Fibroblast of lung (primary cell): ENCODE measurements at regions not wholly inside any gene's neighbourhood (a gene's known extent, or its start where the extent isn't known, plus 50 kb on each side); places are given as distances from the start of the nearest gene placed in this dataset.

ENCODE experiments used
- EZH2 ChIP-seq: IDR thresholded peaks from 2 replicates; pipeline ENCODE4 v1.5.1; 2012; ENCODE audit warnings: low read length, control low read depth, mild to moderate bottlenecking; ENCODE audit errors: missing control alignments
- TF ChIP-seq, protein P1 (sequence below), 2 donors: IDR thresholded peaks in 1 of 2; conservative IDR thresholded peaks in 1 of 2; 1 replicate in 1 of 2; 2 replicates in 1 of 2; pipeline ENCODE4 v1.5.1; 2011 to 2012; ENCODE audit warnings: low read length in 2 of 2, control low read depth in 1 of 2, inconsistent platforms in 1 of 2, low read depth in 1 of 2, mild to moderate bottlenecking in 1 of 2

DNA sequence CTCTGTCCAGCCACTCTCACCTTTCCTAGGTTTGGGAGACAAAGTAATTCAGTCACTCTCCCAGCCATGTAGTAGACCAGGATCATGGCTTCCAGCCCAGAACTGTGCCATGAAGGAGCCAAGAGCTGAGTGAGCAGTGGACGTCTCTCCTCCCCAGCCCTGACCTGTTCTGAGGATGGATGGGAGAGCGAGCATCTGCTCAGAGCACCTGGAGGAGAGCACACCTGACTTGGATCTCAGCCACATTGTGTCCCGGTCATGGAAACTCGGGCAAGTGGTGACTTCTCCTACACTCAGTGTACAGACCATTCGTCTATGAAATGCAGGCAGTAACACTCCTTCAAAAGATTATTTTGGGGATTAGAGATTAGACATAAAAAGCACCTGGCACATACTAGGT lies 299.7 kb downstream of the TNS1 start:
- TF ChIP-seq, protein P1, sequence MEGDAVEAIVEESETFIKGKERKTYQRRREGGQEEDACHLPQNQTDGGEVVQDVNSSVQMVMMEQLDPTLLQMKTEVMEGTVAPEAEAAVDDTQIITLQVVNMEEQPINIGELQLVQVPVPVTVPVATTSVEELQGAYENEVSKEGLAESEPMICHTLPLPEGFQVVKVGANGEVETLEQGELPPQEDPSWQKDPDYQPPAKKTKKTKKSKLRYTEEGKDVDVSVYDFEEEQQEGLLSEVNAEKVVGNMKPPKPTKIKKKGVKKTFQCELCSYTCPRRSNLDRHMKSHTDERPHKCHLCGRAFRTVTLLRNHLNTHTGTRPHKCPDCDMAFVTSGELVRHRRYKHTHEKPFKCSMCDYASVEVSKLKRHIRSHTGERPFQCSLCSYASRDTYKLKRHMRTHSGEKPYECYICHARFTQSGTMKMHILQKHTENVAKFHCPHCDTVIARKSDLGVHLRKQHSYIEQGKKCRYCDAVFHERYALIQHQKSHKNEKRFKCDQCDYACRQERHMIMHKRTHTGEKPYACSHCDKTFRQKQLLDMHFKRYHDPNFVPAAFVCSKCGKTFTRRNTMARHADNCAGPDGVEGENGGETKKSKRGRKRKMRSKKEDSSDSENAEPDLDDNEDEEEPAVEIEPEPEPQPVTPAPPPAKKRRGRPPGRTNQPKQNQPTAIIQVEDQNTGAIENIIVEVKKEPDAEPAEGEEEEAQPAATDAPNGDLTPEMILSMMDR (conservative IDR thresholded peaks at IDR 0.05 in 1 of 2, IDR thresholded peaks at IDR 0.05 in 1 of 2; ENCODE audit: low read depth in 1 of 2, low read length in 2 of 2): no peak
- no peak for TF ChIP-seq EZH2
